ENCODE measurements at regions not wholly inside any gene's neighbourhood (a gene's known extent, or its start where the extent isn't known, plus 50 kb on each side); places are given as distances from the start of the nearest gene placed in this dataset.

GRCh38 chr20:40894237-40894630 lies 134.4 kb upstream of the TOP1 start:
- Histone ChIP-seq H3K9me3 (ENCODE audit: low read depth, low read length) (no peaks in the 10 kb centered on the region), H4K20me1 (ENCODE audit: insufficient read depth, low read length) (no peaks in the 10 kb centered on the region), H3K4me3 (ENCODE audit: insufficient read depth, low read length) (no peak overlapping the region), H3K4me1 (ENCODE audit: insufficient read depth, low read length) (no peaks in the 10 kb centered on the region), H3K36me3 (ENCODE audit: insufficient read depth, low read length) (no peaks in the 10 kb centered on the region), H3K79me2 (ENCODE audit: insufficient read depth, low read length) (no peaks in the 10 kb centered on the region), H3K27ac (ENCODE audit: low read depth, low read length) (no peak overlapping the region), H3K27me3 (ENCODE audit: insufficient read depth, low read length) (peaks cover 8% of the 10 kb centered on the region), H2AFZ (ENCODE audit: low read length) (no peak overlapping the region), H3K4me2 (ENCODE audit: insufficient read depth, low read length) (no peak overlapping the region)
- no peak for TF ChIP-seq CTCF (IDR thresholded peaks at IDR 0.05; ENCODE audit: extremely low read depth, low read depth, low read length)
- DNase-seq (ENCODE audit: insufficient read length, low spot score, missing footprints) = no peak

- H2AFZ ChIP-seq (ENCODE audit: low read length) = no peak overlapping the region
- no peak overlapping the region for H3K4me2 ChIP-seq (ENCODE audit: insufficient read depth, low read length)
- H3K27ac ChIP-seq (ENCODE audit: low read depth, low read length) = no peak overlapping the region
- H3K27me3 ChIP-seq (ENCODE audit: insufficient read depth, low read length) = peaks cover 8% of the 10 kb centered on the region
- H3K4me1 ChIP-seq (ENCODE audit: insufficient read depth, low read length) = no peaks in the 10 kb centered on the region
- no peak for DNase-seq (ENCODE audit: insufficient read length, low spot score, missing footprints)
- no peaks in the 10 kb centered on the region for H3K36me3 ChIP-seq (ENCODE audit: insufficient read depth, low read length)
- no peaks in the 10 kb centered on the region for H3K79me2 ChIP-seq (ENCODE audit: insufficient read depth, low read length)
- no peak overlapping the region for H3K4me3 ChIP-seq (ENCODE audit: insufficient read depth, low read length)
- H4K20me1 ChIP-seq (ENCODE audit: insufficient read depth, low read length) = no peaks in the 10 kb centered on the region
- no peak for TF ChIP-seq CTCF (IDR thresholded peaks at IDR 0.05; ENCODE audit: extremely low read depth, low read depth, low read length)
- no peaks in the 10 kb centered on the region for H3K9me3 ChIP-seq (ENCODE audit: low read depth, low read length)
Observed at GRCh38 chr20:40895182-40895581, 133.4 kb upstream of the TOP1 start.

- H3K9me3 ChIP-seq (ENCODE audit: low read depth, low read length) = no peaks in the 10 kb centered on the region
- H3K4me3 ChIP-seq (ENCODE audit: insufficient read depth, low read length) = no peak overlapping the region
- H3K27ac ChIP-seq (ENCODE audit: low read depth, low read length) = no peak overlapping the region
- no peak for DNase-seq (ENCODE audit: insufficient read length, low spot score, missing footprints)
- H3K79me2 ChIP-seq (ENCODE audit: insufficient read depth, low read length) = no peaks in the 10 kb centered on the region
- TF ChIP-seq CTCF (IDR thresholded peaks at IDR 0.05; ENCODE audit: extremely low read depth, low read depth, low read length) = no peak
- no peak overlapping the region for H3K4me2 ChIP-seq (ENCODE audit: insufficient read depth, low read length)
- H3K4me1 ChIP-seq (ENCODE audit: insufficient read depth, low read length) = no peaks in the 10 kb centered on the region
- no peak overlapping the region for H2AFZ ChIP-seq (ENCODE audit: low read length)
- peaks cover 8% of the 10 kb centered on the region for H3K27me3 ChIP-seq (ENCODE audit: insufficient read depth, low read length)
- no peaks in the 10 kb centered on the region for H3K36me3 ChIP-seq (ENCODE audit: insufficient read depth, low read length)
- H4K20me1 ChIP-seq (ENCODE audit: insufficient read depth, low read length) = no peaks in the 10 kb centered on the region
Observed at GRCh38 chr20:40896814-40897700, 131.6 kb upstream of the TOP1 start.

GRCh38 chr20:40899344-40899743 lies 129.3 kb upstream of the TOP1 start:
- Histone ChIP-seq H3K4me2 (ENCODE audit: insufficient read depth, low read length) (no peak overlapping the region), H2AFZ (ENCODE audit: low read length) (no peak overlapping the region), H3K27ac (ENCODE audit: low read depth, low read length) (no peak overlapping the region), H3K9me3 (ENCODE audit: low read depth, low read length) (no peaks in the 10 kb centered on the region), H3K27me3 (ENCODE audit: insufficient read depth, low read length) (peaks cover 8% of the 10 kb centered on the region), H3K79me2 (ENCODE audit: insufficient read depth, low read length) (no peaks in the 10 kb centered on the region), H3K36me3 (ENCODE audit: insufficient read depth, low read length) (no peaks in the 10 kb centered on the region), H3K4me3 (ENCODE audit: insufficient read depth, low read length) (no peak overlapping the region), H4K20me1 (ENCODE audit: insufficient read depth, low read length) (no peaks in the 10 kb centered on the region), H3K4me1 (ENCODE audit: insufficient read depth, low read length) (no peaks in the 10 kb centered on the region)
- TF ChIP-seq CTCF (IDR thresholded peaks at IDR 0.05; ENCODE audit: extremely low read depth, low read depth, low read length) = no peak
- no peak for DNase-seq (ENCODE audit: insufficient read length, low spot score, missing footprints)

All from osteoblast (primary cell).